GM18498 (cell line): ENCODE measurements at regions not wholly inside any gene's neighbourhood (a gene's known extent, or its start where the extent isn't known, plus 50 kb on each side); places are given as distances from the start of the nearest gene placed in this dataset.

Source experiments
- ATAC-seq: cut with Tn5 transposase; IDR thresholded peaks from one replicate; pipeline ENCODE4 v1.9.1; 2021; ENCODE audit warnings: mild to moderate bottlenecking, moderate library complexity; ENCODE audit not compliant: unreplicated experiment

GRCh38 chr2:45153121-45153520 lies 143.9 kb upstream of the SIX2 start:
- ATAC-seq: no peak

GRCh38 chr2:45152691-45153090 lies 143.4 kb upstream of the SIX2 start:
- no peak for ATAC-seq

GRCh38 chr2:45145073-45145899 lies 136.0 kb upstream of the SIX2 start:
- ATAC-seq: no peak

DNA sequence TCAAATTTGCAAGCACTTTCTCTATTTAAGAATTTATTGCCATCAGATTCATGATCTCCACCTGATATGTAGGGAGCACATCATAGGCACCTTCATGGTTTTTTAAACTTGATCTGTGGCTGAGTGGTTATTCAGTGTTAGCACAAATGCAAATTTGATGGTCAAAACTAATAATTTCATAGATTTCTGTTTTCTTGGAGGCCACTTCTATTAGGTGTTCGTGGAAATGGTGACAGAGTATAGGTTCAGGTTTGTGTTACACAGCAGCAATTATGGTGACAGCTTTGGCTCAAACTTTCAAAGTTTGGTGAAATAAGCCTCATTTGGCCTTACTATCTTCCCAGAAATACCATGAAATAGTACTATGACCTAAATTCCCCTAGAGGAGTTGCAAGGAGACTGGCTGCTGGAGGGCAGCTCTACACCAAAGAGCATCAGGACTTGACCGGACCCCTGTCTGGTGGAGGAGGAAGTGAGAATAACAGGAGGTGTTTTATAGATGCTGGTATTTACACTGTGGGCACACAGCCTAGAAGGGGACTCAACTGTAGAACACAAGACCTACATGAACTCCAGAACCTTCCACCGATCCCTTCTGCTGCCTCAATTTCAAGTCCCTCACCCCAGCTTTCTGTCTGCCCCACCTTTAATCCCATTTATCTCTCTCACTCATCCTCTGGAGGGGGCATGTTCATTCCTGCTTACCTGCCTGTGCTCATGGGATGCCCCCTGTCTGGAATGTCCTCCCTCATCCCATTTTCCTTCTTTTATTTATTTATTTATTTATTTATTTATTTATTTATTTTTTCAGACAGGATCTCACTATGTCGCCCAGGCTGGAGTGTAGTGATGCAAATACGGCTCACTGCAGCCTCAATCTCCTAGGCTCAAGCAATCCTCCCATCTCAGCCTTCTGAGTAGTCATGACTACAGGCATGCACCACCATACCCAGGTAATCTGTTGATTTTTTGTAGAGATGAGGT lies 132.9 kb upstream of the SIX2 start:
- peak; percentile 83 for ATAC-seq

- no peak for ATAC-seq
Observed at GRCh38 chr2:45140675-45141074, 131.4 kb upstream of the SIX2 start.

- ATAC-seq: no peak
Observed at GRCh38 chr2:45138904-45139303, 129.7 kb upstream of the SIX2 start.

DNA sequence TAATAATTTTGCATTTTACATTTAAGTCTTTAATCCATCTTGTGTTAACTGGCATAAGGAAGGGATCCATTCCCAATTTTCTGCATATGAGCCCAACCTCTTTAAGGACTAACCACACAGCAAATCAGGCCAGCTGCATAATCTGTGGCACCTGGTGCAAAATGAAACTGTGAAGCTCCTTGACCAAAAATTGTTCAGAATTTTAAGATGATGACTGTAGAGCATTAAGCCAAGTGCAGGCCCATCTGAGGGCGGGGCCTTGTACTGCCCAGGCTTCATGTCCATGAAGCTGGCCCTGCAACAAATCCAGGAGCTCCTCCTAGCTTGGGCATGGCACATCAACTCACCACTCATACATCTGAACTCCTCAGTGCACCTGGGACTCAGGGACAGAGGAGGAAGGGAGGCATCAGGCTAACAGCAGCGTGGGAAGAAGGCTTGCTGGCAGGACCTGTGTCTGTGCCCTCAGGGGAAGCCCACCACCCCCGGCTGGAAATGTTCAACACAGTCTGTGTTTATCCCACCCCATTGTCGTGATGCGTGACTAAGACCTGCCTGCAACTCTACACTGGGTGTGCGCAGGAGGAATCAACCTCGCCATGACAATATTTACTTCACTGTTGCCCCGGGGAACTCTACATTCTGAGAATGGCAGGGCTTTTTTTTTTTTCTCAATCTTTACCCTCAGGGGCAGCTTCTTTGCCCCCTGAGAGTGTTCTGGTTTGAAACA lies 128.9 kb upstream of the SIX2 start:
- no peak for ATAC-seq

- ATAC-seq: no peak
Observed at GRCh38 chr2:45134726-45135125, 125.5 kb upstream of the SIX2 start.

- ATAC-seq: no peak
Observed at GRCh38 chr2:45134014-45134413, 124.8 kb upstream of the SIX2 start.

DNA sequence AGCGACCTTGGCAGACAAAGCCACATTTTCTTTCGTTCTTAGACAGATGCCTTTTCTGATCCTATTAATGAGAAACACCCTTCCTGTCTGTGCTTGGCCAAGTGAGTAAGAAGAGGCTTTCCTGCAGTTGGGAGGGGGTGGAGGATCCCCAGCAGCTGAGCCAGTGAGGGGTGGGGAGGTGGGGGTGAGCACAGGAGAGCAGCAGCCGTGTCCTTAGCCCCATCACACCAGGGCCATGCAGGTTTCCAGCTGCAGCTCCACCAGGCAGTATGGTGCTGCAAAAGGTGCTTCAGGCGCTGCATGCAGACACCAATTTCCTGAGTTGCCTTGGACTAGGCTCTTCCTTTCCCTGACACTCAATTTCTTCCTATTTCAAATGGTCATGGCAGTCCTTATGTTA lies 123.3 kb upstream of the SIX2 start:
- no peak for ATAC-seq

DNA sequence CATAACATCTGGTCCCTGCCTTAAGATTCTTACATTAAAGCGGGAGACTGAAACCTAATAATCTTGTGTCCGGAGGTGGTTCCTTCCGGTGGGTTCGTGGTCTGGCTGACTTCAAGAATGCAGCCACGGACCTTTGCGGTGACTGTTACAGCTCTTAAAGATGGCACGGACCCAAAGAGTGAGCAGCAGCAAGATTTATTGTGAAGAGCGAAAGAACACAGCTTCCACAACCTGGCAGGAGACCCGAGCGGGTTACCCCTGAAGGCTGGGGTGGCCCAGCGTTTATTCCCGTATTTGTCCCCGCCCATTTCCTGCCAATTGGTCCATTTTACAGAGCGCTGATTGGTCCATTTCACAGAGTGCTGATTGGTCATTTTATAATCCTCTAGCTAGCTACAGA lies 122.3 kb upstream of the SIX2 start:
- ATAC-seq: no peak

GRCh38 chr2:45130736-45131135 lies 121.5 kb upstream of the SIX2 start:
- ATAC-seq: no peak

DNA sequence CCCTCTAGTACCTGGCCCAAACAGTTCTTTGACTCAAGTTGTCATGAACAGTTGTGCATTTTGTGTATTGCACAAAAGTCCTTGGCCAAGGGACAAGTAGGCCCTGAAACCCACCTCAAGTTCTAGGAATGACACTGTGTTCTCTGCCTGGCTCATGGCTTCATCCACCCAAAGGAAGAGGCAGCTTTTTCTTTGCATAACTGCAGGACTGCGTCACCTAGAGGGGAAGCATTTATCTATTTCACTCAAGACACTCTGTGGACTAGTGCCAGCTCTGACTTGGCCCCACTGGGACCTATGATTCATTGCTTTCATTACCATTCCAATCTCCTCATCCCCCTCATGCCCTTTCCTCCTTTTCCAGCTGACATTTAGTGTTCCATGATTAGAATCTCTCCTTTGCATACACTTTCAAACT lies 119.3 kb upstream of the SIX2 start:
- ATAC-seq: no peak

- ATAC-seq: no peak
Observed at GRCh38 chr2:45127891-45128290, 118.6 kb upstream of the SIX2 start.

- ATAC-seq: no peak
Observed at GRCh38 chr2:45127321-45127720, 118.1 kb upstream of the SIX2 start.

DNA sequence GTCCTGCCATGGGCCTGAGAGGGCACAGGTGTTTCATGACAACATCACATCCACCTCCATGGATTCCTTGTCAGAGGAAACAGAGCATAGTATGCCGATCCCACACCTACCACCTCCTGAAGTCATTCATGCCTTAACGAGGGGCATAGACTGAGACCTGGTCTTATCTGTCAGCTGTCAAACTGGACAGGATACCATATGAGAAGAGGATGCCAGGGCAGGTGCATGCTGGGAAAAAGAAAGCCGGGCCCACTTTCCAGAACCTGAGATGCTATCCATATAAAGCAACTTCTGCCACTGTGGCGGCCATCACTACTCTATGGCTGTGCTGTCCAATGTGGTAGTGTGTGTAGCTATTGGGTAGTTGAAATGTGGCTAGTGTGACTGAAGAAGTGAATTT lies 116.0 kb upstream of the SIX2 start:
- ATAC-seq: no peak

GRCh38 chr2:45124456-45124855 lies 115.2 kb upstream of the SIX2 start:
- ATAC-seq: no peak

DNA sequence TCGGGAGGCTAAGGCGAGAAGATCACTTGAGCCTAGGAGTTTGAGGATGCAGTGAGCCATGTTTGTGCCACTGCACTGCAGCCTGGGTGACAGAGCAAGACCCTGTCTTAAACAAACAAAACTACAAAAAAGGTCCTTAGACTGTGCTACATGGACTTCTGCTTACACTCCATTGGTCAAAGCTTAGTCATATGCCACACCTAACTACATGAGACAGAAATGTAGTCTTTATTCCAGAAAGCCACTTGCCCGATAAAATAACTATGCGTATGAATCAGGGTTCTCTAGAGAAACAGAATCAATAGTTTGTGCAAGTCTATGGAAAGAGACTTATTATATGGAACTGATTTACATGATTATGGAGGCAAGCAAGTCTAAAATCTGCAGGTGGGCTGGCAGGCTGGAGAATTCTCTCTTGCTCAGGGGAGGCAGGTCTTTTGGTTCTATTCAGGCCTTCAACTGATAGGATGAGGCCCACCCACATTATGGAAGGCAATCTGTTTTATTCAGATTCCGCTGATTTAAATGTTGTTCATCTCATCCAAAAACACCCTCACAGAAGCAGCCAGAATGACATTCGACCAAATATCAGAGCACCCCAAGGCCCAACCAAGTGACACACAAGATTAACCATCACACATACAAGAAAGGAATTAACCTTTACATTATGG lies 114.4 kb upstream of the SIX2 start:
- ATAC-seq: no peak

DNA sequence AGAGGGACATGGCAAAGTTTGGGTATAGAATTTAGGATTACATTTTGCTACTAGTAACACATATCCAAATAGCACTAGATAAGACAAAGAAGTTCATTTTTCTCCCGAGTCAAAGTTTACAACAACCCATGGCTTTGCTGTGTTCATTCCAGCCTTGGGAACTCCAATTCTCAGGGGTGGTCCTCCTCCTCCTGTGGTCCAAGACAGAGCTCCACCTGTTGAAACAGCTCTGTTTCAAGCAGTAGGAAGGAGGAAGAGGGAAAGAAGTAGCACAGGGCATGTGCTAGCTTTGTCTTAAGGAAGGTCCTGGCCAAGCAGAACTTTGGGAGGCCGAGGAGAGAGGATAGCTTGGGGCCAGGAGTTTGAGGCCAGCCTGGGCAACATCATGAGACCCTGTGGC lies 113.8 kb upstream of the SIX2 start:
- no peak for ATAC-seq

DNA sequence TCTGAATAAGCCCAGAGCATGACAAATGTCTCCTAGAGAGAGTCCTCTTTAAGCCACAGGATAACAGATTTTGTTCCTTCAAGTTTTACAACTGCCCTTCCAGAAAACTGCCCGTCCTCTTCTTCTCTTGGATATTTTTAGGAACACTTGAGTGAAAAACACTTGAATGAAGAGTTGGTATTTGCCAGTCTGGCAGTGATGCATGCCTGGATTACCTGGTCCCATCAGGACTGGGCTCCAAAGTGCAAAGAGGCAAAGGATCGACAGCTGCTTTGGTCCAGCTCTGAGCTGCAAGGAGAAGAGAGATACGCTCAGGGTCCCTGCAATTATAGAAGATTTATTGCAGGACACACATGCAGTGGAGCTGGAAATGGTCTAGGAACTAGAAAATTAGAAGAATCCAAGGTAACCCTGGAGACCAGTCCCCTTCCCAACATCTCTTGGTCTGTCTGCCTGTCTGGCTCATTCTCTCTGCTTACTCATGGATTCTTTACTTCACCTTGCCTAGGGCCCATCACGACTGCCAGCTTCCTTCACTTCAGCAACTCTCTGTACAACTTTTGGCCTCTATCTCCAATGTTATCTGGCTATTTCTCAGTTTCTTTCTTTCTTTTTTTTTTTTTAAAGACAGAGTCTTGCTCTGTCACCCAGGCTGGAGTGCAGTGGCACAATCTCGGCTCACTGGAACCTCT lies 112.1 kb upstream of the SIX2 start:
- no peak for ATAC-seq
